MCF 10A (cell line): ENCODE measurements at regions not wholly inside any gene's neighbourhood (a gene's known extent, or its start where the extent isn't known, plus 50 kb on each side); places are given as distances from the start of the nearest gene placed in this dataset.

Experiments used
- BruUV-seq: library from RNA; stranded (reverse); fragments of 400-500 nt; replicated peaks from 2 replicates; lab custom pipeline; 2021; lab: Mats Ljungman, UMichigan
- CTCF ChIA-PET: fragments of 300-600 bp; sonication (Branson Sonifier 250); formaldehyde crosslinking; extraction: SDS; loops from one replicate; lab custom pipeline; 2021; ENCODE audit warnings: antibody characterized with exemption, inconsistent platforms; lab: Yijun Ruan, JAX
- POLR2A ChIA-PET: fragments of 300-600, 350-650 bp; sonication (Branson Sonifier 250); formaldehyde crosslinking; extraction: SDS; loops from one replicate; lab custom pipeline; 2020; ENCODE audit warnings: antibody characterized with exemption, inconsistent platforms; lab: Yijun Ruan, JAX
- DNase-seq: peaks from one replicate; pipeline ENCODE4 v3.0.0-alpha.2; 2018; ENCODE audit not compliant: unreplicated experiment
- H3K27ac Mint-ChIP-seq: one replicate; pipeline ENCODE4 v1.8.0; 2022; ENCODE audit warnings: mild to moderate bottlenecking, low read depth, mixed read lengths; ENCODE audit not compliant: unreplicated experiment
- H3K27me3 Mint-ChIP-seq: one replicate; pipeline ENCODE4 v1.8.0; 2022; ENCODE audit warnings: mixed read lengths; ENCODE audit not compliant: insufficient read depth, unreplicated experiment
- H3K36me3 Mint-ChIP-seq: one replicate; pipeline ENCODE4 v1.8.0; 2022; ENCODE audit warnings: mild to moderate bottlenecking, moderate library complexity, mixed read lengths; ENCODE audit not compliant: insufficient read depth, unreplicated experiment
- H3K4me1 Mint-ChIP-seq: one replicate; pipeline ENCODE4 v1.8.0; 2022; ENCODE audit warnings: mixed read lengths; ENCODE audit not compliant: insufficient read depth, unreplicated experiment
- H3K4me3 Mint-ChIP-seq: one replicate; pipeline ENCODE4 v1.8.0; 2022; ENCODE audit warnings: mild to moderate bottlenecking, moderate library complexity, mixed read lengths; ENCODE audit not compliant: unreplicated experiment
- H3K9me3 Mint-ChIP-seq: one replicate; pipeline ENCODE4 v1.8.0; 2022; ENCODE audit warnings: mixed read lengths; ENCODE audit not compliant: unreplicated experiment
- CTCF ChIP-seq: fragments of 200-600 bp; IDR thresholded peaks from one replicate; pipeline ENCODE4 v1.8.0; 2022; ENCODE audit warnings: antibody characterized with exemption, mild to moderate bottlenecking; ENCODE audit not compliant: unreplicated experiment
- intact Hi-C: fragments of 100-400 bp; cut with micrococcal nuclease; formaldehyde crosslinking; loops from 2 replicates; pipeline ENCODE4 v1.14.1; 2022

- no peak for DNase-seq
- Mint-ChIP-seq H3K9me3 (no peaks in the 10 kb centered on the region), H3K27ac (no peak overlapping the region), H3K27me3 (peaks cover 25% of the 10 kb centered on the region), H3K4me1 (no peaks in the 10 kb centered on the region), H3K4me3 (no peak overlapping the region), H3K36me3 (no peaks in the 10 kb centered on the region)
- intact Hi-C loops: no loop called here
- CTCF ChIA-PET: interaction anchor here (0.6 kb wide), 1 partner anchor 23 kb away, joined by 3 read pairs; no protein-coding TSS in a partner anchor
- BruUV-seq: no TSS peak
- POLR2A ChIA-PET: interaction anchor here (0.7 kb wide), 1 partner anchor 105 kb away, joined by 3 read pairs; no protein-coding TSS in a partner anchor
- no peak for TF ChIP-seq CTCF
Measured at GRCh38 chr18:53894675-53895442, 329.6 kb downstream of the MBD2 start.

- TF ChIP-seq CTCF: no peak
- no peak overlapping the region for H3K4me3 Mint-ChIP-seq
- POLR2A ChIA-PET: no interaction called here
- intact Hi-C loops: no loop called here
- no peaks in the 10 kb centered on the region for H3K27me3 Mint-ChIP-seq
- CTCF ChIA-PET: no interaction called here
- DNase-seq: no peak
- H3K27ac Mint-ChIP-seq: no peak overlapping the region
- no peaks in the 10 kb centered on the region for H3K9me3 Mint-ChIP-seq
- no TSS peak for BruUV-seq
- H3K36me3 Mint-ChIP-seq: no peaks in the 10 kb centered on the region
- H3K4me1 Mint-ChIP-seq: no peaks in the 10 kb centered on the region
Measured at GRCh38 chr18:53887447-53887846, 337.0 kb downstream of the MBD2 start.

- no peaks in the 10 kb centered on the region for H3K36me3 Mint-ChIP-seq
- H3K9me3 Mint-ChIP-seq: no peaks in the 10 kb centered on the region
- no peak overlapping the region for H3K27ac Mint-ChIP-seq
- intact Hi-C loops: no loop called here
- no peaks in the 10 kb centered on the region for H3K4me1 Mint-ChIP-seq
- DNase-seq: no peak
- no peak overlapping the region for H3K4me3 Mint-ChIP-seq
- POLR2A ChIA-PET: no interaction called here
- CTCF ChIA-PET: interaction anchor here (0.7 kb wide), 1 partner anchor 393 kb away, joined by 4 read pairs; no protein-coding TSS in a partner anchor
- no peaks in the 10 kb centered on the region for H3K27me3 Mint-ChIP-seq
- BruUV-seq: no TSS peak
- no peak for TF ChIP-seq CTCF
Measured at GRCh38 chr18:53886058-53886457, 338.4 kb downstream of the MBD2 start.

- intact Hi-C loops: no loop called here
- ChIA-PET POLR2A (no interaction called here), CTCF (interaction anchor here (0.6 kb wide), 1 partner anchor 33 kb away, joined by 3 read pairs; no protein-coding TSS in a partner anchor)
- Mint-ChIP-seq H3K27me3 (no peaks in the 10 kb centered on the region), H3K36me3 (no peaks in the 10 kb centered on the region), H3K9me3 (no peaks in the 10 kb centered on the region), H3K27ac (no peak overlapping the region), H3K4me1 (no peaks in the 10 kb centered on the region), H3K4me3 (no peak overlapping the region)
- BruUV-seq: no TSS peak
- TF ChIP-seq CTCF: no peak
- no peak for DNase-seq
Measured at GRCh38 chr18:53883771-53884170, 340.7 kb downstream of the MBD2 start.
